Fibroblast of lung (primary cell): ENCODE measurements at regions not wholly inside any gene's neighbourhood (a gene's known extent, or its start where the extent isn't known, plus 50 kb on each side); places are given as distances from the start of the nearest gene placed in this dataset.

Experiments used
- DNase-seq, 2 donors: peaks; one replicate each; pipeline versions ENCODE4 v3.0.0 to v3.0.0-alpha.2; 2010; ENCODE audit warnings: low read depth in 2 of 2
- H2AFZ ChIP-seq: 2 replicates; pipeline ENCODE4 v1.5.1; 2012; ENCODE audit warnings: low read length, control low read depth, inconsistent platforms
- H3K27ac ChIP-seq: 2 replicates; pipeline ENCODE4 v1.5.1; 2011; ENCODE audit warnings: low read length, control low read depth; ENCODE audit not compliant: insufficient read depth
- H3K27me3 ChIP-seq: 2 replicates; pipeline ENCODE4 v1.5.1; 2011; ENCODE audit warnings: mild to moderate bottlenecking, low read length; ENCODE audit not compliant: control insufficient read depth, insufficient read depth
- H3K36me3 ChIP-seq: 2 replicates; pipeline ENCODE4 v1.5.1; 2011; ENCODE audit warnings: low read length; ENCODE audit not compliant: control insufficient read depth, insufficient read depth
- H3K4me1 ChIP-seq: 2 replicates; pipeline ENCODE4 v1.5.1; 2011; ENCODE audit warnings: low read length; ENCODE audit not compliant: control insufficient read depth, insufficient read depth; ENCODE audit errors: extremely low read depth
- H3K4me2 ChIP-seq: 2 replicates; pipeline ENCODE4 v1.5.1; 2011; ENCODE audit warnings: low read length, control low read depth; ENCODE audit not compliant: insufficient read depth; ENCODE audit errors: extremely low read depth
- H3K4me3 ChIP-seq, 4 experiments: fragments of 200-600 bp in 1 of 4; sonication (generic) in 1 of 4; replicated peaks in 1 of 4; 2 replicates each; pipeline ENCODE4 v1.5.1; 2011 to 2016; ENCODE audit warnings: low read length in 4 of 4, low read depth in 3 of 4, mild to moderate bottlenecking in 3 of 4, control low read depth in 2 of 4, inconsistent platforms in 1 of 4, mixed read lengths in 1 of 4; ENCODE audit not compliant: insufficient read depth in 1 of 4; ENCODE audit errors: control extremely low read depth in 1 of 4
- H3K79me2 ChIP-seq: 2 replicates; pipeline ENCODE4 v1.5.1; 2012; ENCODE audit warnings: mild to moderate bottlenecking, low read length, inconsistent platforms; ENCODE audit not compliant: control insufficient read depth, insufficient read depth
- H3K9ac ChIP-seq: 2 replicates; pipeline ENCODE4 v1.5.1; 2011; ENCODE audit warnings: mild to moderate bottlenecking, low read length, control low read depth; ENCODE audit not compliant: insufficient read depth
- H3K9me3 ChIP-seq: 2 replicates; pipeline ENCODE4 v1.5.1; 2012; ENCODE audit warnings: low read depth, low read length; ENCODE audit not compliant: control insufficient read depth, insufficient read depth
- H4K20me1 ChIP-seq: 2 replicates; pipeline ENCODE4 v1.5.1; 2011; ENCODE audit warnings: low read length; ENCODE audit not compliant: control insufficient read depth, insufficient read depth; ENCODE audit errors: extremely low read depth
- CTCF ChIP-seq, 2 donors: IDR thresholded peaks in 1 of 2; conservative IDR thresholded peaks in 1 of 2; 1 replicate in 1 of 2; 2 replicates in 1 of 2; pipeline ENCODE4 v1.5.1; 2011 to 2012; ENCODE audit warnings: low read length in 2 of 2, control low read depth in 1 of 2, inconsistent platforms in 1 of 2, low read depth in 1 of 2, mild to moderate bottlenecking in 1 of 2
- EZH2 ChIP-seq: IDR thresholded peaks from 2 replicates; pipeline ENCODE4 v1.5.1; 2012; ENCODE audit warnings: low read length, control low read depth, mild to moderate bottlenecking; ENCODE audit errors: missing control alignments

- no peak overlapping the region for H3K4me2 ChIP-seq
- TF ChIP-seq EZH2 (no peak), CTCF (conservative IDR thresholded peaks at IDR 0.05 in 1 of 2, IDR thresholded peaks at IDR 0.05 in 1 of 2; ENCODE audit: low read depth in 1 of 2, low read length in 2 of 2) (no peak)
- DNase-seq, result peak; percentile 41 to 85
- H3K36me3 ChIP-seq, result no peaks in the 10 kb centered on the region
- H3K9me3 ChIP-seq, result no peaks in the 10 kb centered on the region
- no peaks in the 10 kb centered on the region for H3K27me3 ChIP-seq
- H4K20me1 ChIP-seq, result no peaks in the 10 kb centered on the region
- H3K79me2 ChIP-seq, result no peaks in the 10 kb centered on the region
- no peak overlapping the region for H2AFZ ChIP-seq
- H3K9ac ChIP-seq, result no peak overlapping the region
- H3K27ac ChIP-seq, result no peak overlapping the region
- H3K4me1 ChIP-seq, result no peaks in the 10 kb centered on the region
- no peak overlapping the region for H3K4me3 ChIP-seq
These were observed 1320.5 kb downstream of the AACS start for GRCh38 chr12:126385785-126386184.

GRCh38 chr12:126389220-126389841, 1324.1 kb downstream of the AACS start:
- Histone ChIP-seq H3K27ac (no peak overlapping the region), H3K27me3 (no peaks in the 10 kb centered on the region), H3K4me3 (no peak overlapping the region), H3K9me3 (no peaks in the 10 kb centered on the region), H2AFZ (no peak overlapping the region), H3K79me2 (no peaks in the 10 kb centered on the region), H4K20me1 (no peaks in the 10 kb centered on the region), H3K36me3 (no peaks in the 10 kb centered on the region), H3K4me2 (no peak overlapping the region), H3K4me1 (no peaks in the 10 kb centered on the region), H3K9ac (no peak overlapping the region)
- TF ChIP-seq CTCF (conservative IDR thresholded peaks at IDR 0.05 in 1 of 2, IDR thresholded peaks at IDR 0.05 in 1 of 2; ENCODE audit: low read depth in 1 of 2, low read length in 2 of 2), result no peak
- TF ChIP-seq EZH2, result no peak
- peak; percentile 83 to 85 for DNase-seq

- Histone ChIP-seq H4K20me1 (no peaks in the 10 kb centered on the region), H3K9ac (no peak overlapping the region), H2AFZ (no peak overlapping the region), H3K79me2 (no peaks in the 10 kb centered on the region), H3K36me3 (no peaks in the 10 kb centered on the region), H3K4me2 (no peak overlapping the region), H3K4me1 (no peaks in the 10 kb centered on the region), H3K27ac (no peak overlapping the region), H3K4me3 (no peak overlapping the region), H3K9me3 (no peaks in the 10 kb centered on the region), H3K27me3 (no peaks in the 10 kb centered on the region)
- TF ChIP-seq CTCF (conservative IDR thresholded peaks at IDR 0.05 in 1 of 2, IDR thresholded peaks at IDR 0.05 in 1 of 2; ENCODE audit: low read depth in 1 of 2, low read length in 2 of 2) (no peak), EZH2 (no peak)
- peak in 1 of 2 donors; percentile 45 for DNase-seq
These were observed 1324.7 kb downstream of the AACS start for GRCh38 chr12:126389961-126390360.
